DOHH2 (cell line): ENCODE measurements at regions not wholly inside any gene's neighbourhood (a gene's known extent, or its start where the extent isn't known, plus 50 kb on each side); places are given as distances from the start of the nearest gene placed in this dataset.

Experiments used
- CTCF ChIP-seq: fragments of 200-600 bp; sonication (generic); IDR thresholded peaks from one replicate; pipeline ENCODE4 v1.5.1; 2014; ENCODE audit warnings: antibody characterized with exemption, mild to moderate bottlenecking, low read depth, low read length; ENCODE audit not compliant: poor library complexity, severe bottlenecking
- EZH2phosphoT487 ChIP-seq: fragments of 200-600 bp; sonication (generic); IDR thresholded peaks from 2 replicates; pipeline ENCODE4 v1.6.1; 2017; ENCODE audit warnings: borderline replicate concordance, mild to moderate bottlenecking, antibody characterized with exemption, low read length, moderate library complexity, mixed read lengths

- TF ChIP-seq EZH2phosphoT487 (no peak), CTCF (no peak)
These were observed 91.4 kb upstream of the NEBL start for GRCh38 chr10:20988357-20988983.
